Ovary (tissue), 3 donors: ENCODE measurements at regions not wholly inside any gene's neighbourhood (a gene's known extent, or its start where the extent isn't known, plus 50 kb on each side); places are given as distances from the start of the nearest gene placed in this dataset.

Source experiments
- EP300 ChIP-seq: sonication (generic); formaldehyde crosslinking; IDR thresholded peaks from one replicate; pipeline ENCODE4 v1.6.1; 2017; ENCODE audit warnings: antibody characterized with exemption
- POLR2A ChIP-seq: fragments of 450-650 bp; IDR thresholded peaks from one replicate; pipeline ENCODE4 v1.6.1; 2017; ENCODE audit warnings: antibody characterized with exemption, mild to moderate bottlenecking, moderate library complexity
- TF ChIP-seq, protein P1 (sequence below), 3 donors: fragments of 450-650 bp in 2 of 3; fragments of 200-600 bp in 1 of 3; IDR thresholded peaks; one replicate each; pipeline versions ENCODE4 v1.5.1 to v1.8.0; 2016 to 2022; ENCODE audit warnings: antibody characterized with exemption in 3 of 3, mild to moderate bottlenecking in 1 of 3
- donor health status: DM: no; HTN: no; CAD: no.

GRCh38 chr11:119810478-119811232 is 81.7 kb upstream of the NECTIN1 start:
- no peak for TF ChIP-seq POLR2A
- TF ChIP-seq, protein P1, sequence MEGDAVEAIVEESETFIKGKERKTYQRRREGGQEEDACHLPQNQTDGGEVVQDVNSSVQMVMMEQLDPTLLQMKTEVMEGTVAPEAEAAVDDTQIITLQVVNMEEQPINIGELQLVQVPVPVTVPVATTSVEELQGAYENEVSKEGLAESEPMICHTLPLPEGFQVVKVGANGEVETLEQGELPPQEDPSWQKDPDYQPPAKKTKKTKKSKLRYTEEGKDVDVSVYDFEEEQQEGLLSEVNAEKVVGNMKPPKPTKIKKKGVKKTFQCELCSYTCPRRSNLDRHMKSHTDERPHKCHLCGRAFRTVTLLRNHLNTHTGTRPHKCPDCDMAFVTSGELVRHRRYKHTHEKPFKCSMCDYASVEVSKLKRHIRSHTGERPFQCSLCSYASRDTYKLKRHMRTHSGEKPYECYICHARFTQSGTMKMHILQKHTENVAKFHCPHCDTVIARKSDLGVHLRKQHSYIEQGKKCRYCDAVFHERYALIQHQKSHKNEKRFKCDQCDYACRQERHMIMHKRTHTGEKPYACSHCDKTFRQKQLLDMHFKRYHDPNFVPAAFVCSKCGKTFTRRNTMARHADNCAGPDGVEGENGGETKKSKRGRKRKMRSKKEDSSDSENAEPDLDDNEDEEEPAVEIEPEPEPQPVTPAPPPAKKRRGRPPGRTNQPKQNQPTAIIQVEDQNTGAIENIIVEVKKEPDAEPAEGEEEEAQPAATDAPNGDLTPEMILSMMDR (IDR thresholded peaks at IDR 0.05): no peak
- TF ChIP-seq EP300: no peak
